Gastroesophageal sphincter (tissue), 3 donors: ENCODE measurements at regions not wholly inside any gene's neighbourhood (a gene's known extent, or its start where the extent isn't known, plus 50 kb on each side); places are given as distances from the start of the nearest gene placed in this dataset.

Experiments used
- CTCF ChIP-seq, 4 experiments: fragments of 200-600 bp in 2 of 4; fragments of 450-650 bp in 2 of 4; sonication (generic) in 1 of 4; IDR thresholded peaks; one replicate each; pipeline ENCODE4 v1.5.1; 2017 to 2019; ENCODE audit warnings: antibody characterized with exemption in 4 of 4, mild to moderate bottlenecking in 2 of 4, moderate library complexity in 2 of 4
- EP300 ChIP-seq: sonication (generic); formaldehyde crosslinking; IDR thresholded peaks from one replicate; pipeline ENCODE4 v1.6.1; 2017; ENCODE audit warnings: antibody characterized with exemption, mild to moderate bottlenecking
- POLR2A ChIP-seq, 2 donors: fragments of 450-650 bp; IDR thresholded peaks; one replicate each; pipeline ENCODE4 v1.6.1; 2017; ENCODE audit warnings: antibody characterized with exemption in 2 of 2, mild to moderate bottlenecking in 2 of 2, moderate library complexity in 1 of 2
- POLR2AphosphoS5 ChIP-seq: sonication (generic); formaldehyde crosslinking; IDR thresholded peaks from one replicate; pipeline ENCODE4 v1.6.1; 2017; ENCODE audit warnings: antibody characterized with exemption

GRCh38 chr1:190563230-190563629 is 85.6 kb upstream of the BRINP3 start:
- TF ChIP-seq CTCF (IDR thresholded peaks at IDR 0.05) = no peak
- TF ChIP-seq POLR2AphosphoS5 = no peak
- TF ChIP-seq POLR2A (IDR thresholded peaks at IDR 0.05) = no peak
- no peak for TF ChIP-seq EP300
